HEK293 (cell line): ENCODE measurements at regions not wholly inside any gene's neighbourhood (a gene's known extent, or its start where the extent isn't known, plus 50 kb on each side); places are given as distances from the start of the nearest gene placed in this dataset.

Experiments used
- CTCF ChIA-PET: fragments of 350-600 bp; formaldehyde crosslinking; extraction: SDS; loops from one replicate; lab custom pipeline; 2021; ENCODE audit warnings: antibody characterized with exemption; lab: Yijun Ruan, JAX
- POLR2A ChIA-PET: fragments of 300-600 bp; formaldehyde crosslinking; extraction: SDS; loops from one replicate; lab custom pipeline; 2020; ENCODE audit warnings: antibody characterized with exemption, inconsistent platforms; lab: Yijun Ruan, JAX
- H3K27ac ChIP-seq: fragments of 200-500 bp; sonication (Bioruptor generic); 2 replicates; pipeline ENCODE4 v1.5.1; 2014; ENCODE audit warnings: low read depth, low read length, control low read depth, inconsistent platforms; ENCODE audit errors: extremely low read depth
- H3K36me3 ChIP-seq, 2 experiments: fragments of 200-500 bp in 1 of 2; sonication (Bioruptor generic) in 1 of 2; 1 replicate in 1 of 2; 2 replicates in 1 of 2; pipeline ENCODE4 v1.5.1; 2014 to 2017; ENCODE audit warnings: inconsistent platforms in 2 of 2, low read length in 2 of 2; ENCODE audit not compliant: control insufficient read depth in 2 of 2, insufficient read depth in 1 of 2
- H3K4me1 ChIP-seq: fragments of 200-500 bp; sonication (Bioruptor generic); 2 replicates; pipeline ENCODE4 v1.5.1; 2014; ENCODE audit warnings: mild to moderate bottlenecking, low read length, inconsistent platforms; ENCODE audit not compliant: control insufficient read depth, insufficient read depth
- H3K4me3 ChIP-seq: 2 replicates; pipeline ENCODE4 v1.5.1; 2011; ENCODE audit warnings: low read depth, mild to moderate bottlenecking, control low read depth, low read length, moderate library complexity
- H3K9me3 ChIP-seq: fragments of 200-500 bp; sonication (Bioruptor generic); 2 replicates; pipeline ENCODE4 v1.5.1; 2014; ENCODE audit warnings: low read depth, low read length, inconsistent platforms; ENCODE audit not compliant: control insufficient read depth, insufficient read depth
- BCL11B ChIP-seq: fragments of 450-650 bp; formaldehyde crosslinking; IDR thresholded peaks from 2 replicates; pipeline ENCODE4 v1.5.1; 2016; ENCODE audit warnings: low read depth, missing biosample characterization, missing genetic modification characterization
- EGR2 ChIP-seq: fragments of 450-650 bp; formaldehyde crosslinking; IDR thresholded peaks from 2 replicates; pipeline ENCODE4 v1.5.1; 2016; ENCODE audit warnings: low read depth, missing biosample characterization, missing genetic modification characterization
- HOXA7 ChIP-seq: sonication (generic); formaldehyde crosslinking; IDR thresholded peaks from 2 replicates; pipeline ENCODE4 v1.8.1; 2022; ENCODE audit warnings: missing genetic modification reagents, borderline replicate concordance
- HOXD13 ChIP-seq: sonication (generic); formaldehyde crosslinking; IDR thresholded peaks from 2 replicates; pipeline ENCODE4 v1.8.0; 2022; ENCODE audit warnings: missing genetic modification reagents, borderline replicate concordance
- KLF1 ChIP-seq: fragments of 450-650 bp; formaldehyde crosslinking; IDR thresholded peaks from 2 replicates; pipeline ENCODE4 v1.5.1; 2016; ENCODE audit warnings: missing biosample characterization, missing genetic modification characterization
- MEIS1 ChIP-seq: sonication (generic); formaldehyde crosslinking; IDR thresholded peaks from 2 replicates; pipeline ENCODE4 v1.8.1; 2022; ENCODE audit warnings: missing genetic modification reagents, mild to moderate bottlenecking, borderline replicate concordance
- OSR2 ChIP-seq: fragments of 450-650 bp; formaldehyde crosslinking; IDR thresholded peaks from 2 replicates; pipeline ENCODE4 v1.5.1; 2016; ENCODE audit warnings: missing biosample characterization, missing genetic modification characterization
- RBAK ChIP-seq: fragments of 450-650 bp; formaldehyde crosslinking; IDR thresholded peaks from 2 replicates; pipeline ENCODE4 v1.5.1; 2016; ENCODE audit warnings: missing biosample characterization, missing genetic modification characterization
- TCF7L2 ChIP-seq: IDR thresholded peaks from 2 replicates; pipeline ENCODE4 v1.6.1; 2011; ENCODE audit warnings: low read depth, mild to moderate bottlenecking, inconsistent platforms, low read length, moderate library complexity, borderline replicate concordance
- ZBTB21 ChIP-seq: fragments of 450-650 bp; formaldehyde crosslinking; IDR thresholded peaks from 2 replicates; pipeline ENCODE4 v1.5.1; 2017; ENCODE audit warnings: missing biosample characterization, missing genetic modification characterization
- ZNF16 ChIP-seq: fragments of 450-650 bp; formaldehyde crosslinking; IDR thresholded peaks from 2 replicates; pipeline ENCODE4 v1.5.1; 2016; ENCODE audit warnings: low read depth, missing biosample characterization, missing genetic modification characterization
- ZNF175 ChIP-seq: fragments of 450-650 bp; formaldehyde crosslinking; IDR thresholded peaks from 2 replicates; pipeline ENCODE4 v1.5.1; 2016; ENCODE audit warnings: missing biosample characterization, missing genetic modification characterization
- ZNF19 ChIP-seq: fragments of 450-650 bp; formaldehyde crosslinking; IDR thresholded peaks from 2 replicates; pipeline ENCODE4; 2016; ENCODE audit warnings: missing biosample characterization, missing genetic modification characterization, low read depth
- ZNF223 ChIP-seq: fragments of 450-650 bp; formaldehyde crosslinking; IDR thresholded peaks from 2 replicates; pipeline ENCODE4 v1.5.1; 2016; ENCODE audit warnings: missing biosample characterization, missing genetic modification characterization
- ZNF239 ChIP-seq: fragments of 450-650 bp; formaldehyde crosslinking; IDR thresholded peaks from 2 replicates; pipeline ENCODE4 v1.5.1; 2016; ENCODE audit warnings: missing biosample characterization, missing genetic modification characterization
- ZNF24 ChIP-seq: fragments of 450-650 bp; formaldehyde crosslinking; IDR thresholded peaks from 2 replicates; pipeline ENCODE4 v1.5.1; 2016; ENCODE audit warnings: missing biosample characterization, missing genetic modification characterization
- ZNF302 ChIP-seq: fragments of 450-650 bp; formaldehyde crosslinking; IDR thresholded peaks from 2 replicates; pipeline ENCODE4 v1.5.1; 2016; ENCODE audit warnings: missing biosample characterization, missing genetic modification characterization, low read depth
- ZNF510 ChIP-seq: fragments of 450-650 bp; formaldehyde crosslinking; IDR thresholded peaks from 2 replicates; pipeline ENCODE4 v1.5.1; 2018; ENCODE audit warnings: mild to moderate bottlenecking, missing genetic modification characterization, missing biosample characterization; ENCODE audit not compliant: insufficient replicate concordance
- ZNF521 ChIP-seq: fragments of 450-650 bp; formaldehyde crosslinking; IDR thresholded peaks from 2 replicates; pipeline ENCODE4 v1.5.1; 2017; ENCODE audit warnings: missing biosample characterization, mild to moderate bottlenecking, missing genetic modification characterization
- ZNF548 ChIP-seq: fragments of 450-650 bp; formaldehyde crosslinking; IDR thresholded peaks from 2 replicates; pipeline ENCODE4 v1.5.1; 2016; ENCODE audit warnings: missing biosample characterization, missing genetic modification characterization
- ZNF792 ChIP-seq: fragments of 450-650 bp; formaldehyde crosslinking; IDR thresholded peaks from 2 replicates; pipeline ENCODE4 v1.5.1; 2016; ENCODE audit warnings: missing biosample characterization, missing genetic modification characterization
- ZNF830 ChIP-seq: fragments of 450-650 bp; IDR thresholded peaks from 2 replicates; pipeline ENCODE4 v1.5.0; 2018; ENCODE audit warnings: missing biosample characterization, missing genetic modification characterization, low read depth, mild to moderate bottlenecking, moderate library complexity
- ZNF843 ChIP-seq: fragments of 450-650 bp; formaldehyde crosslinking; IDR thresholded peaks from 2 replicates; pipeline ENCODE4 v1.5.1; 2016; ENCODE audit warnings: missing biosample characterization, missing genetic modification characterization
- ZXDB ChIP-seq: fragments of 450-650 bp; formaldehyde crosslinking; IDR thresholded peaks from 2 replicates; pipeline ENCODE4 v1.5.1; 2016; ENCODE audit warnings: missing biosample characterization, missing genetic modification characterization
- TF ChIP-seq, protein P1 (sequence below): fragments of 450-650 bp; formaldehyde crosslinking; IDR thresholded peaks from 2 replicates; pipeline ENCODE4 v1.5.1; 2017; ENCODE audit warnings: missing biosample characterization, missing genetic modification characterization
- TF ChIP-seq, protein P2 (sequence below): fragments of 450-650 bp; formaldehyde crosslinking; IDR thresholded peaks from 2 replicates; pipeline ENCODE4 v1.5.1; 2016; ENCODE audit warnings: missing biosample characterization, missing genetic modification characterization
- TF ChIP-seq, protein P3 (sequence below): fragments of 450-650 bp; formaldehyde crosslinking; IDR thresholded peaks from 2 replicates; pipeline ENCODE4 v1.5.1; 2016; ENCODE audit warnings: missing biosample characterization, missing genetic modification characterization
- TF ChIP-seq, protein P4 (sequence below): fragments of 450-650 bp; formaldehyde crosslinking; IDR thresholded peaks from 2 replicates; pipeline ENCODE4 v1.5.1; 2016; ENCODE audit warnings: missing biosample characterization, missing genetic modification characterization

DNA sequence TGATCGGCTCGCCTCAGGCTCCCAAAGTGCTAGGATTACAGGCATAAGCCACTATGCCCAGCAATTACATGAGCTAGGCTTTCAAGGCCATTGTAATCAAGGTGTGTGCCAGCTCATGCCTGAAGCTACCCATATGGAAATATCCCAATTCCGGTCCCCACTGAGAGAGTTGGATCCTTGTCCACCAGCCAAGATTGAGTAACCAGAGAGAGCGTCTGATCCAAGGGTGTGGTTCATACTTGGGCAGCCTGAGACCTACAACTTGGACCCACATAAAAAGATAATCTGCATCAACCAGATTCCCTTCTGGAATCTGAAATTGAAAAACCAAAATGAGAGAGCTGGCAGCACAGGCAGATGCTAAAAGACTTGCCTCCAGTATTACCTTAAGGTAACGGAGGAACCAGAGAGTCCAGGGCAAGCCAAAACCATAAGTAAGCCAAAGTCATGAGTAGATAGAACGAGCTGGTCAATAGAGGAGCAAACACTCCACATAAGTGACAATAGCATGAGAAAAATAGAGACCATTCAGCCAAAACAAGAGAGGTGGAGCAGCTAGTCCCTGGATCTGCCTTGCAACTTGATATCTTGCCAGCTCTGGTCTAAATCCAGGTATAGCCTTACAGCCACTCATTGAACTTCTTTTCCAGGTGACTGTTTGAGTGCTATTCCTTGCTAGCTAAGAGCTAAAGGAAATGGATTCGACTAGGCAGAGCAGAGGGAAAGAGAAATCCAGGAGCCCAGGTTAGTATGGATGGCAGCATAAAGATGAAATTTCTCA, 63.8 kb upstream of the ATP1A1 start:
- Histone ChIP-seq H3K36me3 (no peaks in the 10 kb centered on the region), H3K27ac (no peak overlapping the region), H3K9me3 (no peaks in the 10 kb centered on the region), H3K4me3 (no peak overlapping the region), H3K4me1 (no peaks in the 10 kb centered on the region)
- CTCF ChIA-PET: interaction anchor here (0.5 to 0.7 kb wide), 2 partner anchors 34 to 710 kb away, joined by 3 read pairs; no protein-coding TSS in a partner anchor
- no peak for TF ChIP-seq ZNF521 (tag by site-specific recombination)
- TF ChIP-seq ZNF175 (tag by site-specific recombination): no peak
- TF ChIP-seq, protein P1, sequence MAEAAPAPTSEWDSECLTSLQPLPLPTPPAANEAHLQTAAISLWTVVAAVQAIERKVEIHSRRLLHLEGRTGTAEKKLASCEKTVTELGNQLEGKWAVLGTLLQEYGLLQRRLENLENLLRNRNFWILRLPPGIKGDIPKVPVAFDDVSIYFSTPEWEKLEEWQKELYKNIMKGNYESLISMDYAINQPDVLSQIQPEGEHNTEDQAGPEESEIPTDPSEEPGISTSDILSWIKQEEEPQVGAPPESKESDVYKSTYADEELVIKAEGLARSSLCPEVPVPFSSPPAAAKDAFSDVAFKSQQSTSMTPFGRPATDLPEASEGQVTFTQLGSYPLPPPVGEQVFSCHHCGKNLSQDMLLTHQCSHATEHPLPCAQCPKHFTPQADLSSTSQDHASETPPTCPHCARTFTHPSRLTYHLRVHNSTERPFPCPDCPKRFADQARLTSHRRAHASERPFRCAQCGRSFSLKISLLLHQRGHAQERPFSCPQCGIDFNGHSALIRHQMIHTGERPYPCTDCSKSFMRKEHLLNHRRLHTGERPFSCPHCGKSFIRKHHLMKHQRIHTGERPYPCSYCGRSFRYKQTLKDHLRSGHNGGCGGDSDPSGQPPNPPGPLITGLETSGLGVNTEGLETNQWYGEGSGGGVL: no peak
- TF ChIP-seq ZNF302 (tag by site-specific recombination): no peak
- no peak for TF ChIP-seq KLF1 (tag by site-specific recombination)
- no peak for TF ChIP-seq MEIS1 (CRISPR knock-in tag)
- TF ChIP-seq, protein P2, sequence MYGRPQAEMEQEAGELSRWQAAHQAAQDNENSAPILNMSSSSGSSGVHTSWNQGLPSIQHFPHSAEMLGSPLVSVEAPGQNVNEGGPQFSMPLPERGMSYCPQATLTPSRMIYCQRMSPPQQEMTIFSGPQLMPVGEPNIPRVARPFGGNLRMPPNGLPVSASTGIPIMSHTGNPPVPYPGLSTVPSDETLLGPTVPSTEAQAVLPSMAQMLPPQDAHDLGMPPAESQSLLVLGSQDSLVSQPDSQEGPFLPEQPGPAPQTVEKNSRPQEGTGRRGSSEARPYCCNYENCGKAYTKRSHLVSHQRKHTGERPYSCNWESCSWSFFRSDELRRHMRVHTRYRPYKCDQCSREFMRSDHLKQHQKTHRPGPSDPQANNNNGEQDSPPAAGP (tag by site-specific recombination): no peak
- no peak for TF ChIP-seq HOXA7 (CRISPR knock-in tag)
- TF ChIP-seq BCL11B (tag by site-specific recombination): no peak
- no peak for TF ChIP-seq OSR2 (tag by site-specific recombination)
- no peak for TF ChIP-seq ZXDB (tag by site-specific recombination)
- TF ChIP-seq ZNF843 (tag by site-specific recombination): no peak
- TF ChIP-seq ZNF830 (tag by site-specific recombination): no peak
- no peak for TF ChIP-seq ZNF239 (tag by site-specific recombination)
- POLR2A ChIA-PET: no interaction called here

DNA sequence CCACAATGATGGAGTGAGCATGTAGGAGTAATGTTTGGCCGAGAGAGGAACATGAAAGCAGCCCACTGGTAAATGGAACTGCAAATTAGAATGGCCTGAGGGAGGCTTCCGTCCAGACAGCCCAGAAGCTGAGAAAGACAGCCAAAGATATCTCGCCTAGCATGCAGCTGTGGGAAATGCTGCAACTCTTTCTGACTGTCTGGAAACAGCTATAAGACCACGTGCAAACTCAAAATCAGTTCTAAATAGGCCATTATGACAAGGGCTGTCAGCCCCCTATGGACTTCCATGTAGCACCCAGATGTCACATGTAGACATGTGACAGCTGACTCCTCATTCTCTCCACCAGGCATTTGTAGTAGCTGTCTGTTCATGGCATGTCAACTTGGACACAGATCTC, 62.9 kb upstream of the ATP1A1 start:
- no peak overlapping the region for H3K27ac ChIP-seq
- no peak for TF ChIP-seq ZNF175 (tag by site-specific recombination)
- no peak for TF ChIP-seq ZNF510 (tag by site-specific recombination)
- no peak for TF ChIP-seq HOXD13 (CRISPR knock-in tag)
- TF ChIP-seq MEIS1 (CRISPR knock-in tag): no peak
- TF ChIP-seq ZNF792 (tag by site-specific recombination): no peak
- TF ChIP-seq ZNF24 (tag by site-specific recombination): no peak
- TF ChIP-seq ZBTB21: no peak
- no peak for TF ChIP-seq EGR2 (tag by site-specific recombination)
- no peak for TF ChIP-seq ZNF223
- no peak for TF ChIP-seq RBAK
- no peak for TF ChIP-seq ZNF16 (tag by site-specific recombination)
- TF ChIP-seq ZNF19 (tag by site-specific recombination): no peak
- TF ChIP-seq, protein P3, sequence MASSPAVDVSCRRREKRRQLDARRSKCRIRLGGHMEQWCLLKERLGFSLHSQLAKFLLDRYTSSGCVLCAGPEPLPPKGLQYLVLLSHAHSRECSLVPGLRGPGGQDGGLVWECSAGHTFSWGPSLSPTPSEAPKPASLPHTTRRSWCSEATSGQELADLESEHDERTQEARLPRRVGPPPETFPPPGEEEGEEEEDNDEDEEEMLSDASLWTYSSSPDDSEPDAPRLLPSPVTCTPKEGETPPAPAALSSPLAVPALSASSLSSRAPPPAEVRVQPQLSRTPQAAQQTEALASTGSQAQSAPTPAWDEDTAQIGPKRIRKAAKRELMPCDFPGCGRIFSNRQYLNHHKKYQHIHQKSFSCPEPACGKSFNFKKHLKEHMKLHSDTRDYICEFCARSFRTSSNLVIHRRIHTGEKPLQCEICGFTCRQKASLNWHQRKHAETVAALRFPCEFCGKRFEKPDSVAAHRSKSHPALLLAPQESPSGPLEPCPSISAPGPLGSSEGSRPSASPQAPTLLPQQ: no peak
- TF ChIP-seq, protein P4, sequence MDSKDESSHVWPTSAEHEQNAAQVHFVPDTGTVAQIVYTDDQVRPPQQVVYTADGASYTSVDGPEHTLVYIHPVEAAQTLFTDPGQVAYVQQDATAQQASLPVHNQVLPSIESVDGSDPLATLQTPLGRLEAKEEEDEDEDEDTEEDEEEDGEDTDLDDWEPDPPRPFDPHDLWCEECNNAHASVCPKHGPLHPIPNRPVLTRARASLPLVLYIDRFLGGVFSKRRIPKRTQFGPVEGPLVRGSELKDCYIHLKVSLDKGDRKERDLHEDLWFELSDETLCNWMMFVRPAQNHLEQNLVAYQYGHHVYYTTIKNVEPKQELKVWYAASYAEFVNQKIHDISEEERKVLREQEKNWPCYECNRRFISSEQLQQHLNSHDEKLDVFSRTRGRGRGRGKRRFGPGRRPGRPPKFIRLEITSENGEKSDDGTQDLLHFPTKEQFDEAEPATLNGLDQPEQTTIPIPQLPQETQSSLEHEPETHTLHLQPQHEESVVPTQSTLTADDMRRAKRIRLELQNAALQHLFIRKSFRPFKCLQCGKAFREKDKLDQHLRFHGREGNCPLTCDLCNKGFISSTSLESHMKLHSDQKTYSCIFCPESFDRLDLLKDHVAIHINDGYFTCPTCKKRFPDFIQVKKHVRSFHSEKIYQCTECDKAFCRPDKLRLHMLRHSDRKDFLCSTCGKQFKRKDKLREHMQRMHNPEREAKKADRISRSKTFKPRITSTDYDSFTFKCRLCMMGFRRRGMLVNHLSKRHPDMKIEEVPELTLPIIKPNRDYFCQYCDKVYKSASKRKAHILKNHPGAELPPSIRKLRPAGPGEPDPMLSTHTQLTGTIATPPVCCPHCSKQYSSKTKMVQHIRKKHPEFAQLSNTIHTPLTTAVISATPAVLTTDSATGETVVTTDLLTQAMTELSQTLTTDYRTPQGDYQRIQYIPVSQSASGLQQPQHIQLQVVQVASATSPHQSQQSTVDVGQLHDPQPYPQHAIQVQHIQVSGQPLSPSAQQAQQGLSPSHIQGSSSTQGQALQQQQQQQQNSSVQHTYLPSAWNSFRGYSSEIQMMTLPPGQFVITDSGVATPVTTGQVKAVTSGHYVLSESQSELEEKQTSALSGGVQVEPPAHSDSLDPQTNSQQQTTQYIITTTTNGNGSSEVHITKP (tag by site-specific recombination): no peak
- no peak for TF ChIP-seq ZNF548 (tag by site-specific recombination)
- TF ChIP-seq TCF7L2: no peak
- H3K4me3 ChIP-seq: no peak overlapping the region
- no peaks in the 10 kb centered on the region for H3K4me1 ChIP-seq
- ChIA-PET CTCF (interaction anchor here (0.6 to 0.7 kb wide), 2 partner anchors 355 to 709 kb away, joined by 3 read pairs; no protein-coding TSS in a partner anchor), POLR2A (no interaction called here)
- no peaks in the 10 kb centered on the region for H3K9me3 ChIP-seq
- no peaks in the 10 kb centered on the region for H3K36me3 ChIP-seq
